OCI-LY1 (cell line): ENCODE measurements at regions not wholly inside any gene's neighbourhood (a gene's known extent, or its start where the extent isn't known, plus 50 kb on each side); places are given as distances from the start of the nearest gene placed in this dataset.
"Not testable (repeated sequence)": the region's sequence is repeated elsewhere in the genome, so short reads cannot be mapped to it uniquely, and the experiment has no call there.

Source experiments
- CTCF ChIP-seq: fragments of 200-600 bp; sonication (generic), shearing (Covaris generic); IDR thresholded peaks from 2 replicates; pipeline ENCODE4 v1.5.1; 2017; ENCODE audit warnings: mild to moderate bottlenecking, antibody characterized with exemption, low read length, moderate library complexity, mixed read lengths
- EZH2 ChIP-seq: fragments of 200-600 bp; sonication (generic), shearing (Covaris generic); IDR thresholded peaks from 2 replicates; pipeline ENCODE4 v1.8.0; 2017; ENCODE audit warnings: borderline replicate concordance, mixed run types, mild to moderate bottlenecking, antibody characterized with exemption, low read length, moderate library complexity, mixed read lengths

GRCh38 chr15:26029586-26029985, 166.5 kb upstream of the ATP10A start:
- not testable (repeated sequence) for TF ChIP-seq CTCF, EZH2
